Choroid plexus epithelial cell (primary cell): ENCODE measurements at regions not wholly inside any gene's neighbourhood (a gene's known extent, or its start where the extent isn't known, plus 50 kb on each side); places are given as distances from the start of the nearest gene placed in this dataset.

Experiments used
- DNase-seq: peaks from one replicate; pipeline ENCODE4 v3.0.0-alpha.2; 2010; ENCODE audit warnings: low read depth
- H3K4me3 ChIP-seq: 2 replicates; pipeline ENCODE4 v1.5.1; 2011; ENCODE audit warnings: low read depth, mild to moderate bottlenecking, control low read depth, low read length, moderate library complexity
- TF ChIP-seq, protein P1 (sequence below): conservative IDR thresholded peaks from 2 replicates; pipeline ENCODE4 v1.5.1; 2011; ENCODE audit warnings: low read depth, mild to moderate bottlenecking, control low read depth, inconsistent platforms, low read length, moderate library complexity

DNA sequence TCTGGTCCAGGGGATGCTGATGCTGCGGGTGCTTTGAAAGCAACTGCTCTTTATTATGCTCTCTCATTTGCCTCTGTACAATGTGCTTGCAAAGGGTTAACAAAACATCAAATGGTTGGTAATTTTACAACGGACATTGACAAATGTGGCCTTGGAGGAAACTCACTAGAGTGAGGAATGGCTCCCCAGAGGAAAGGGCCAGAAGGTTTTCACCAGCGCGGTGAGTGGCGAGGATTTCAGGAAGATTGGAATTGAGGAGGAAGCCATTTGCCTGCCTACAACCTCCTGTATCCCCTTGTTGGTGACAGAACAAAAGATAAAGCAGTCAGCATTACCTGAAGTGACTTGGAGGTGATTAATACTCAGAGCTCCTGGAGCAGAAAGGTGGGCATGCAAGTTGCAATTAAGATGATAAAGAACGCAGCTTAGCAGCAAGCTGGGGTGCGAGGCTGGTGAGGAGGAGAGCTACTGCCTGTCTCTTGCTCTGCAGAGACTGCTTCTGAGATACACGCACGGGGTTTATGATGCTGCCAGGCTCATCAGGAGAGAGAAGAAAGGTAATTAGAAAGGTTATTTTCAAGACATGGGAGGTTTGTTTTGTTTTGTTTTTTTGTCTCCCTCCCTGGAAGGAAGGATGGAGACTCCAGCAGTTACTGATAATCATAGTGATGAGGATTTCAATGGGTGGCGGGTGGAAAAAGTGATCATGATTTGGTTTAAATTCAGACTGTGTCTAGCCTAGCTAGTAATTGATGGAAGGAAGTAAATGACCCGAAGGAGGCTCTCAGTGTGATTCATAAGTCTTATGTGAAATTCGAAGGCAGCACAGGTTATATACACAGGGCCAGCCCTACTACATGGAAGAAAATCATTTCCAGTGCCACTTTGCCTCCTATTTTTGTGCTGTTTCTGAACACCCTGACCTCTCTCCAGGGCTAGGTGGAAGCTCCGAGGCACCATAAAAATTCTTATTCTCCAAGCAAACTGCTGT, 141.6 kb upstream of the DTNBP1 start:
- TF ChIP-seq, protein P1, sequence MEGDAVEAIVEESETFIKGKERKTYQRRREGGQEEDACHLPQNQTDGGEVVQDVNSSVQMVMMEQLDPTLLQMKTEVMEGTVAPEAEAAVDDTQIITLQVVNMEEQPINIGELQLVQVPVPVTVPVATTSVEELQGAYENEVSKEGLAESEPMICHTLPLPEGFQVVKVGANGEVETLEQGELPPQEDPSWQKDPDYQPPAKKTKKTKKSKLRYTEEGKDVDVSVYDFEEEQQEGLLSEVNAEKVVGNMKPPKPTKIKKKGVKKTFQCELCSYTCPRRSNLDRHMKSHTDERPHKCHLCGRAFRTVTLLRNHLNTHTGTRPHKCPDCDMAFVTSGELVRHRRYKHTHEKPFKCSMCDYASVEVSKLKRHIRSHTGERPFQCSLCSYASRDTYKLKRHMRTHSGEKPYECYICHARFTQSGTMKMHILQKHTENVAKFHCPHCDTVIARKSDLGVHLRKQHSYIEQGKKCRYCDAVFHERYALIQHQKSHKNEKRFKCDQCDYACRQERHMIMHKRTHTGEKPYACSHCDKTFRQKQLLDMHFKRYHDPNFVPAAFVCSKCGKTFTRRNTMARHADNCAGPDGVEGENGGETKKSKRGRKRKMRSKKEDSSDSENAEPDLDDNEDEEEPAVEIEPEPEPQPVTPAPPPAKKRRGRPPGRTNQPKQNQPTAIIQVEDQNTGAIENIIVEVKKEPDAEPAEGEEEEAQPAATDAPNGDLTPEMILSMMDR, result no peak
- no peak for DNase-seq
- H3K4me3 ChIP-seq, result no peak overlapping the region

DNA sequence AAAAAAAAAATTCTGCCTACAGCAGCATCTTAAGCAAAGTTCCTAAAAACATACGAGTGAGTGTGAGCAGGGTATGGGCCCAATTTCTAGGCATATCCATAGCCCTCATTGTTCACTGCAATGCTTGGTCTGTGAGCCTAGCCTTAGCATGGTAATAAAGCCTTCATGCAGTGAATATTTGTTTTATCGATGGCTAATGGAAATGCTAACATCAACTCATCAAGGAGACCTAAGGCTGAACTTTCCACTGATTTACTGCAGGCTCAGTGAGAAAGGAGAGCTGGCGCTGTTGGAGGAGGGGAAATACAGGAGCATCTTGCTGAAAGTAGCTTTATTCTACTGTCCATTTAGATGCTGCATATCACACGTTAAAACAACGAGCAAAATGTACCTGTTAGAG, 139.6 kb upstream of the DTNBP1 start:
- TF ChIP-seq, protein P1, result no peak

DNA sequence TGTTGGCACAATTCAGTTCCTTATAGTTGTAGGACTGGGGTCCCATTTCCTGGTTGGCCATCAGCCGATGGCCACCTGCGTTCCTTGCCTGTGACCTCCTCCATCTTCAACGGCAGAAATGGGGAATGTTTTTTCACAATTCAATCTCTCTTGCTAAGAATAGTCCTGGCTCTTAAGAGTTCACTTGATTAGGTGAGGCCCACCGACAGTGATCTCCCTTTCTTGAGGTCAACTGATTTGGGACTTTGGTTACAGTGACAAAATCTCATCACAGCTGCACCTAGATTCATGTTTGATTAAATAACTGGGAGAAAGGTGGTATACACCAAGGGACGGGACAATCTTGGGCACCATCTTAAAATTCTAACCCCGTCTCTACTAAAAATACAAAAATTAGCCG, 139.1 kb upstream of the DTNBP1 start:
- no peak for DNase-seq
- no peak overlapping the region for H3K4me3 ChIP-seq
- TF ChIP-seq, protein P1, result no peak

More for the DNA sequence above, 139.6 kb upstream of the DTNBP1 start:
- no peak for DNase-seq
- H3K4me3 ChIP-seq, result no peak overlapping the region

DNA sequence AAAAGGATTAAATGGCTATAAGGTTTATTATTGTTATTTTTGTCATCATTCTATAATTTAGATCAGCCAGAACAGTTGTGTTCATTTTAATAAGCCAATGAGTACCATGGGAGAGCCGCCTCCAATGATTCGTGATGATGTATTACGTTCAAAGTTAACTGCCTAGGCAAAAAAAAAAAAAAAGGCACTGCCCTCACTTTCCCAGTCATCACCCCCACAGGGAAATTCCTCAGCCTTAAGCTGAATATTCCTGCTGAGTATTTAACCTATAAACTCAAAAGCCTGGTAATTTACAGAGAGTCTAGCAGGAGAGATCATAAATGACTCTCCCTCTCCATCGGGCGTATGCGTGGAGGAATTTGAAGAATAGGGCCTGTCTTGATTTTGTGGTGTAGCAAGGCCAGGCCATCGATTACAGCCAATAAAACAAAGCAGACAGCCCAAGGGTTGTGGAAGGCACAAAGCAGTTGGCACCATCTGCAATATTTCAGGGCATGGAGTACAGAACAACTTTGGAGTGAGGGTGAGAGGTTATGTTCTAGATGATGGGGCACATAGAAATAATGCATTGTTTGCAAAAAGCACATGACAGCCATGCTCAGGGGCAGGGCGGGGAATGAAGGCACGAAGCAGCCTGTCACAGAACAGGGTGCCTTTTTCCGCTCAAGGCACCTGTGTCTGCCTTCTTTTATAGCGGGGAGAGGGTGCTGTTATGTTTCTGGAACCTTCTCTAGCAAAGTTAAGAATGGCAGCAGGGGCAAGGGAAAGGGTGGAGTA, 138.2 kb upstream of the DTNBP1 start:
- no peak for DNase-seq
- TF ChIP-seq, protein P1, result no peak
- no peak overlapping the region for H3K4me3 ChIP-seq

DNA sequence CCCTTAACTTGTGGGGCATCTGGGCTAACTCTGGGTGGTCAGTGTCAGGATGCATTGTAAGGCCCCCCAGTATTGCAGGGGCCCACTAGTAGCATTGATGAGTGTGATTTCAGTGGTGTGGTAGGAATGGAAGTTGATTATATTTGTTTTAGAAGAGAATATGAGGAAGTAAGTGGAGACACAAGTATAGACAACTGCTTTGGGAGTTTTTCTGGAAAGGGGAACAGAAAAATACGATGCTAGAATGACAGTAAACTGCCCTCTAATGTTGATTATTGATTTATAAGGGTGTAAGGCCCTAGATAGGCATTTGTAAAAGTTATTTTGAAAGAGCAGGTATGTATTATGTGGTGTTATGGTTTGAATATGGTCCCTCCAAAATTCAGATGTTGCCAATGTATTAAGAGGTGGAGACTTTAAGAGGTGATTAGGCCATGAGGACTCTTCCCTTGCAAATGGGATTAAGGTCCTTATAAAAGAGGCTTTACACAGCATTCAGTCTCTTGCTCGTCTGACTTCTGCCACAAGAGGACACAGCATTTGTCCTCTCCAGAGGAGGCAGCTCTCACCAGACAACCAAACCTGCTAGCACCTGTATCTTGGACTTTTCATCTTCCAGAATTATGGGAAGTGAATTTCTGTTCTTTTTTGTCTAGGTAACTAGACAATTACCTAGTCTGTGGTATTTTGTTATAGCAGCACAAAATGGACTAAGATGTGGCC, 135.9 kb upstream of the DTNBP1 start:
- TF ChIP-seq, protein P1, result no peak
- DNase-seq, result no peak
- H3K4me3 ChIP-seq, result no peak overlapping the region

DNA sequence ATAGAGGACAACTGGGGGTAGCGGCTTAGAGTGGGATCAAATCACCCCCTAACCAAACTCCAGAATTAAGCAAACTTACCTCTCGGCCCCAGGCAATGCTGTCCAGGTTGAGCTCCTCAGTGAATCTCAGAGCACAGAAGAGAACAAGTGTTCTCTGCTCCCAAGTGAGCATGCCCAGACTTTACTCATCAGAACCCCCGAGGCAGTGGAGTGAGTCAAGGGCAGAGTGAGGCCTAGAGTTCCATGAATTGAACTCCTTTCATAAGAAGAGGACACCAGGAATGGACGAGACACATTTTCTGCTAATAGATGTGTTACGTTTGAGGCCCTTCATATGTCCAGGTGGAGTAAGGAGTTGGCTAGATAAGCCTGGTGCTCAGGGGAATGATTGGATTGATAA, 134.0 kb upstream of the DTNBP1 start:
- no peak overlapping the region for H3K4me3 ChIP-seq
- no peak for DNase-seq
- TF ChIP-seq, protein P1, result no peak
